HCT116 (cell line): ENCODE measurements at regions not wholly inside any gene's neighbourhood (a gene's known extent, or its start where the extent isn't known, plus 50 kb on each side); places are given as distances from the start of the nearest gene placed in this dataset.

Experiments
- ATAC-seq: fragments of 200-7000 bp; cut with Tn5 transposase; 2 replicates; pipeline ENCODE4 v1.9.1; 2020; ENCODE audit warnings: mild to moderate bottlenecking, moderate library complexity
- BruUV-seq: library from RNA; stranded (reverse); fragments of 400-500 nt; replicated peaks from 2 replicates; lab custom pipeline; 2021; lab: Mats Ljungman, UMichigan
- CTCF ChIA-PET: fragments of 300-600 bp; sonication (Branson Sonifier 250); formaldehyde crosslinking; loops from one replicate; lab custom pipeline; 2021; ENCODE audit warnings: antibody characterized with exemption; lab: Charles Lee
- POLR2A ChIA-PET: fragments of 300-600, 350-600 bp; sonication (Branson Sonifier 250); formaldehyde crosslinking; loops from one replicate; lab custom pipeline; 2021; ENCODE audit warnings: antibody characterized with exemption; lab: Charles Lee
- RAD21 ChIA-PET, 2 experiments: fragments of 300-600 bp; sonication (Branson Sonifier 250); formaldehyde crosslinking; loops; one replicate each; lab custom pipeline; 2023; ENCODE audit warnings: low total read pairs in 2 of 2; ENCODE audit not compliant: uncharacterized antibody in 2 of 2, unreplicated experiment in 2 of 2, low non-redundant PET in 1 of 2; lab: Charles Lee
- DNase-seq: peaks from one replicate; pipeline ENCODE4 v3.0.0-alpha.2; 2010; ENCODE audit warnings: low read depth, low spot score
- H2AFZ ChIP-seq: fragments of 200-600 bp; shearing (Covaris generic), sonication (generic); 2 replicates; pipeline ENCODE4 v1.6.1; 2017; ENCODE audit warnings: low read depth, mixed run types, mixed read lengths, antibody characterized with exemption, low read length; ENCODE audit not compliant: poor library complexity, severe bottlenecking
- H3K27ac ChIP-seq: 2 replicates; pipeline ENCODE4 v1.5.1; 2012; ENCODE audit warnings: low read depth, low read length
- H3K27me3 ChIP-seq: fragments of 200-600 bp; sonication (generic); 2 replicates; pipeline ENCODE4 v1.6.1; 2016; ENCODE audit warnings: mixed run types, low read length, mixed read lengths; ENCODE audit not compliant: insufficient read depth
- H3K36me3 ChIP-seq, 2 experiments: fragments of 200-500 bp in 1 of 2; fragments of 200-600 bp in 1 of 2; sonication (Bioruptor generic) in 1 of 2; sonication (generic) in 1 of 2; 2 replicates each; pipeline versions ENCODE4 v1.5.1 to v1.6.1; 2014 to 2016; ENCODE audit warnings: low read length in 2 of 2, inconsistent platforms in 1 of 2, mixed read lengths in 1 of 2, mixed run types in 1 of 2; ENCODE audit not compliant: insufficient read depth in 2 of 2, control insufficient read depth in 1 of 2
- H3K4me1 ChIP-seq, 2 experiments: fragments of 200-600 bp in 1 of 2; sonication (generic) in 1 of 2; 2 replicates each; pipeline versions ENCODE4 v1.5.1 to v1.6.1; 2012 to 2017; ENCODE audit warnings: low read length in 2 of 2, inconsistent platforms in 1 of 2, mild to moderate bottlenecking in 1 of 2, mixed read lengths in 1 of 2, mixed run types in 1 of 2, moderate library complexity in 1 of 2; ENCODE audit not compliant: insufficient read depth in 2 of 2, control insufficient read depth in 1 of 2
- H3K4me2 ChIP-seq: fragments of 200-600 bp; sonication (generic); 2 replicates; pipeline ENCODE4 v1.6.1; 2017; ENCODE audit warnings: mixed run types, low read length, mixed read lengths
- H3K4me3 ChIP-seq, 2 experiments: fragments of 200-600 bp in 1 of 2; sonication (generic) in 1 of 2; replicated peaks in 1 of 2; 2 replicates each; pipeline ENCODE4 v1.5.1; 2011 to 2016; ENCODE audit warnings: low read length in 2 of 2, control low read depth in 1 of 2, low read depth in 1 of 2, mild to moderate bottlenecking in 1 of 2, mixed read lengths in 1 of 2, mixed run types in 1 of 2
- H3K79me2 ChIP-seq: fragments of 200-600 bp; sonication (generic); 2 replicates; pipeline ENCODE4 v1.6.1; 2017; ENCODE audit warnings: mild to moderate bottlenecking, mixed run types, low read length, moderate library complexity, mixed read lengths; ENCODE audit not compliant: insufficient read depth
- H3K9ac ChIP-seq: fragments of 200-600 bp; sonication (generic); 2 replicates; pipeline ENCODE4 v1.6.1; 2016; ENCODE audit warnings: low read length, mixed read lengths
- H3K9me2 ChIP-seq: fragments of 200-600 bp; sonication (generic), shearing (Covaris generic); 2 replicates; pipeline ENCODE4 v1.6.1; 2017; ENCODE audit warnings: mixed run types, mild to moderate bottlenecking, moderate library complexity; ENCODE audit not compliant: insufficient read depth
- H3K9me3 ChIP-seq, 2 experiments: fragments of 200-500 bp in 1 of 2; fragments of 200-600 bp in 1 of 2; sonication (Bioruptor generic) in 1 of 2; sonication (generic) in 1 of 2; 2 replicates each; pipeline ENCODE4 v1.6.1; 2014 to 2017; ENCODE audit warnings: low read length in 2 of 2, mixed read lengths in 2 of 2, inconsistent platforms in 1 of 2, low read depth in 1 of 2, mild to moderate bottlenecking in 1 of 2, mixed run types in 1 of 2, moderate library complexity in 1 of 2; ENCODE audit not compliant: control insufficient read depth in 1 of 2, insufficient read depth in 1 of 2
- H4K20me1 ChIP-seq: fragments of 200-600 bp; sonication (generic), shearing (Covaris generic); 2 replicates; pipeline ENCODE4 v1.6.1; 2017; ENCODE audit warnings: mixed run types, mild to moderate bottlenecking, moderate library complexity; ENCODE audit not compliant: insufficient read depth
- ATF3 ChIP-seq: IDR thresholded peaks from 2 replicates; pipeline ENCODE4 v1.6.1; 2012
- CBX3 ChIP-seq: IDR thresholded peaks from 2 replicates; pipeline ENCODE4 v1.6.1; 2012; ENCODE audit warnings: low read depth
- CEBPB ChIP-seq: IDR thresholded peaks from 2 replicates; pipeline ENCODE4 v1.6.1; 2012; ENCODE audit warnings: low read depth
- CTCF ChIP-seq, 3 experiments: fragments of 200-600 bp in 1 of 3; sonication (generic) in 1 of 3; IDR thresholded peaks in 2 of 3; conservative IDR thresholded peaks in 1 of 3; 2 replicates each; pipeline ENCODE4 v1.5.1; 2012 to 2017; ENCODE audit warnings: low read depth in 2 of 3, low read length in 2 of 3, antibody characterized with exemption in 1 of 3, borderline replicate concordance in 1 of 3, control low read depth in 1 of 3, mild to moderate bottlenecking in 1 of 3, mixed read lengths in 1 of 3, mixed run types in 1 of 3, moderate library complexity in 1 of 3; ENCODE audit not compliant: insufficient read depth in 1 of 3
- EGR1 ChIP-seq: IDR thresholded peaks from 2 replicates; pipeline ENCODE4 v1.6.1; 2012; ENCODE audit warnings: low read depth
- ELF1 ChIP-seq: IDR thresholded peaks from 2 replicates; pipeline ENCODE4 v1.6.1; 2012; ENCODE audit warnings: low read depth, borderline replicate concordance
- EZH2phosphoT487 ChIP-seq: fragments of 200-600 bp; IDR thresholded peaks from 2 replicates; pipeline ENCODE4 v1.6.1; 2018; ENCODE audit warnings: antibody characterized with exemption, borderline replicate concordance
- FOSL1 ChIP-seq: IDR thresholded peaks from 2 replicates; pipeline ENCODE4 v1.6.1; 2012; ENCODE audit warnings: low read depth
- JUND ChIP-seq: IDR thresholded peaks from 2 replicates; pipeline ENCODE4 v1.6.1; 2012
- RAD21 ChIP-seq: IDR thresholded peaks from 2 replicates; pipeline ENCODE4 v1.6.1; 2012; ENCODE audit warnings: low read depth, mild to moderate bottlenecking
- SIN3A ChIP-seq: IDR thresholded peaks from 2 replicates; pipeline ENCODE4 v1.6.1; 2012; ENCODE audit warnings: low read depth
- SP1 ChIP-seq: IDR thresholded peaks from 2 replicates; pipeline ENCODE4 v1.6.1; 2012; ENCODE audit warnings: low read depth
- SRF ChIP-seq: IDR thresholded peaks from 2 replicates; pipeline ENCODE4 v1.6.1; 2012; ENCODE audit warnings: low read depth
- TCF7L2 ChIP-seq: IDR thresholded peaks from 2 replicates; pipeline ENCODE4 v1.7.0; 2011; ENCODE audit warnings: borderline replicate concordance, inconsistent platforms; ENCODE audit not compliant: insufficient read depth, insufficient read length; ENCODE audit errors: extremely low read depth
- YY1 ChIP-seq: IDR thresholded peaks from 2 replicates; pipeline ENCODE4 v1.6.1; 2011; ENCODE audit warnings: low read length, low read depth, moderate library complexity, mild to moderate bottlenecking; ENCODE audit not compliant: insufficient replicate concordance; ENCODE audit errors: extremely low read depth
- intact Hi-C: fragments of 100-400 bp; cut with micrococcal nuclease; formaldehyde crosslinking; loops from 2 replicates; pipeline ENCODE4 v1.10.0; 2022

GRCh38 chr18:30746224-30746623 is 296.3 kb downstream of the DSC3 start:
- Histone ChIP-seq H3K9me2 (no peaks in the 10 kb centered on the region), H3K4me1 (no peaks in the 10 kb centered on the region), H3K4me3 (no peak overlapping the region), H3K27ac (no peak overlapping the region), H3K4me2 (no peak overlapping the region), H3K9ac (no peak overlapping the region), H3K9me3 (no peaks in the 10 kb centered on the region; a peak in 1 of 4 replicates), H3K27me3 (no peaks in the 10 kb centered on the region), H3K36me3 (no peaks in the 10 kb centered on the region), H4K20me1 (no peaks in the 10 kb centered on the region), H2AFZ (no peak overlapping the region), H3K79me2 (no peaks in the 10 kb centered on the region)
- ChIA-PET RAD21 (no interaction called here), CTCF (no interaction called here), POLR2A (no interaction called here)
- TF ChIP-seq EGR1 (no peak), YY1 (no peak), CBX3 (no peak), SRF (no peak)
- BruUV-seq: no TSS peak
- intact Hi-C loops: no loop called here
- ATAC-seq (no peak), DNase-seq (no peak)

- ChIA-PET POLR2A (no interaction called here), RAD21 (no interaction called here)
Observed at GRCh38 chr18:30743033-30743432, 299.5 kb downstream of the DSC3 start.

More at GRCh38 chr18:30743033-30743432, 299.5 kb downstream of the DSC3 start:
- H3K4me2 ChIP-seq: no peak overlapping the region
- CTCF ChIA-PET: no interaction called here
- H3K79me2 ChIP-seq: no peaks in the 10 kb centered on the region
- BruUV-seq: no TSS peak
- intact Hi-C loops: no loop called here
- no peak overlapping the region for H3K4me3 ChIP-seq
- no peaks in the 10 kb centered on the region for H3K4me1 ChIP-seq
- H2AFZ ChIP-seq: no peak overlapping the region
- DNase-seq: no peak
- no peak overlapping the region for H3K27ac ChIP-seq
- H3K36me3 ChIP-seq: no peaks in the 10 kb centered on the region
- no peaks in the 10 kb centered on the region for H4K20me1 ChIP-seq
- H3K27me3 ChIP-seq: no peaks in the 10 kb centered on the region
- H3K9me3 ChIP-seq: no peaks in the 10 kb centered on the region
- no peak for TF ChIP-seq RAD21
- TF ChIP-seq ELF1: no peak
- no peak for TF ChIP-seq JUND
- TF ChIP-seq CTCF (IDR thresholded peaks at IDR 0.05 in 2 of 3, conservative IDR thresholded peaks at IDR 0.05 in 1 of 3; ENCODE audit: borderline replicate concordance in 1 of 3, insufficient read depth in 1 of 3, low read depth in 2 of 3, low read length in 2 of 3): no peak
- TF ChIP-seq SIN3A: no peak
- no peak for TF ChIP-seq SP1
- TF ChIP-seq FOSL1: no peak
- TF ChIP-seq TCF7L2: no peak
- no peak for TF ChIP-seq EZH2phosphoT487
- TF ChIP-seq ATF3: no peak
- no peak for TF ChIP-seq CEBPB
- TF ChIP-seq, all 23 proteins: peak for 0
- H3K9me2 ChIP-seq: no peaks in the 10 kb centered on the region
- H3K9ac ChIP-seq: no peak overlapping the region
- no peak for ATAC-seq
